WTC11 (cell line): ENCODE measurements at regions not wholly inside any gene's neighbourhood (a gene's known extent, or its start where the extent isn't known, plus 50 kb on each side); places are given as distances from the start of the nearest gene placed in this dataset.

ENCODE experiments used
- ATAC-seq: fragments of 200-7000 bp; cut with Tn5 transposase; 2 replicates; pipeline ENCODE4 v1.10.0; 2021; ENCODE audit warnings: mild to moderate bottlenecking, moderate library complexity
- CTCF ChIA-PET: fragments of 300-600 bp; sonication (Branson Sonifier 250); formaldehyde crosslinking; loops from one replicate; lab custom pipeline; 2021; ENCODE audit warnings: antibody characterized with exemption; lab: Charles Lee
- POLR2A ChIA-PET: fragments of 350-600 bp; sonication (Branson Sonifier 250); formaldehyde crosslinking; loops from one replicate; lab custom pipeline; 2021; ENCODE audit warnings: antibody characterized with exemption; lab: Charles Lee
- DNase-seq: peaks from one replicate; pipeline ENCODE4 v3.0.0; 2021; ENCODE audit warnings: low spot score
- H3K27ac Mint-ChIP-seq: 2 replicates; pipeline ENCODE4 v1.8.0; 2021; ENCODE audit warnings: mixed read lengths
- H3K27me3 Mint-ChIP-seq: 2 replicates; pipeline ENCODE4 v1.8.0; 2021; ENCODE audit warnings: low read depth, mild to moderate bottlenecking, moderate library complexity, mixed read lengths
- H3K36me3 Mint-ChIP-seq: 2 replicates; pipeline ENCODE4 v1.8.0; 2021; ENCODE audit warnings: mixed read lengths
- H3K4me1 Mint-ChIP-seq: 2 replicates; pipeline ENCODE4 v1.8.0; 2022; ENCODE audit warnings: mixed read lengths
- H3K4me3 Mint-ChIP-seq: 2 replicates; pipeline ENCODE4 v1.8.0; 2021; ENCODE audit warnings: mild to moderate bottlenecking, moderate library complexity, mixed read lengths
- H3K9me3 Mint-ChIP-seq: 2 replicates; pipeline ENCODE4 v1.8.0; 2021; ENCODE audit warnings: mixed read lengths
- AR ChIP-seq: fragments of 250-450 bp; sonication (Bioruptor Pico); IDR thresholded peaks from 2 replicates; pipeline ENCODE4 v1.9.0; 2021; ENCODE audit warnings: mild to moderate bottlenecking
- ARID4B ChIP-seq: sonication (generic); formaldehyde crosslinking; IDR thresholded peaks from 2 replicates; pipeline ENCODE4 v1.8.0; 2023; ENCODE audit warnings: missing genetic modification reagents, mild to moderate bottlenecking, borderline replicate concordance
- MAX ChIP-seq: sonication (generic); formaldehyde crosslinking; IDR thresholded peaks from 2 replicates; pipeline ENCODE4 v1.8.0; 2022; ENCODE audit warnings: mild to moderate bottlenecking, missing genetic modification reagents
- NFYB ChIP-seq: sonication (generic); formaldehyde crosslinking; conservative IDR thresholded peaks from 2 replicates; pipeline ENCODE4 v1.8.0; 2022; ENCODE audit warnings: low read depth, missing genetic modification reagents
- PRRX2 ChIP-seq: fragments of 250-450 bp; sonication (Bioruptor Pico); IDR thresholded peaks from 2 replicates; pipeline ENCODE4 v1.8.0; 2021; ENCODE audit warnings: mild to moderate bottlenecking
- SOX15 ChIP-seq: fragments of 250-450 bp; sonication (Bioruptor Pico); IDR thresholded peaks from 2 replicates; pipeline ENCODE4 v1.9.0; 2021; ENCODE audit warnings: mild to moderate bottlenecking
- TF ChIP-seq, protein P1 (sequence below): sonication (generic); formaldehyde crosslinking; IDR thresholded peaks from 2 replicates; pipeline ENCODE4 v1.8.1; 2022; ENCODE audit warnings: mild to moderate bottlenecking, moderate library complexity, missing genetic modification reagents
- TF ChIP-seq, protein P2 (sequence below): sonication (generic); formaldehyde crosslinking; IDR thresholded peaks from 2 replicates; pipeline ENCODE4 v1.8.1; 2023; ENCODE audit warnings: mild to moderate bottlenecking, missing genetic modification reagents, moderate library complexity
- TF ChIP-seq, protein P3 (sequence below): fragments of 250-450 bp; sonication (Bioruptor Pico); IDR thresholded peaks from 2 replicates; pipeline ENCODE4 v1.8.0; 2021; ENCODE audit warnings: mild to moderate bottlenecking

DNA sequence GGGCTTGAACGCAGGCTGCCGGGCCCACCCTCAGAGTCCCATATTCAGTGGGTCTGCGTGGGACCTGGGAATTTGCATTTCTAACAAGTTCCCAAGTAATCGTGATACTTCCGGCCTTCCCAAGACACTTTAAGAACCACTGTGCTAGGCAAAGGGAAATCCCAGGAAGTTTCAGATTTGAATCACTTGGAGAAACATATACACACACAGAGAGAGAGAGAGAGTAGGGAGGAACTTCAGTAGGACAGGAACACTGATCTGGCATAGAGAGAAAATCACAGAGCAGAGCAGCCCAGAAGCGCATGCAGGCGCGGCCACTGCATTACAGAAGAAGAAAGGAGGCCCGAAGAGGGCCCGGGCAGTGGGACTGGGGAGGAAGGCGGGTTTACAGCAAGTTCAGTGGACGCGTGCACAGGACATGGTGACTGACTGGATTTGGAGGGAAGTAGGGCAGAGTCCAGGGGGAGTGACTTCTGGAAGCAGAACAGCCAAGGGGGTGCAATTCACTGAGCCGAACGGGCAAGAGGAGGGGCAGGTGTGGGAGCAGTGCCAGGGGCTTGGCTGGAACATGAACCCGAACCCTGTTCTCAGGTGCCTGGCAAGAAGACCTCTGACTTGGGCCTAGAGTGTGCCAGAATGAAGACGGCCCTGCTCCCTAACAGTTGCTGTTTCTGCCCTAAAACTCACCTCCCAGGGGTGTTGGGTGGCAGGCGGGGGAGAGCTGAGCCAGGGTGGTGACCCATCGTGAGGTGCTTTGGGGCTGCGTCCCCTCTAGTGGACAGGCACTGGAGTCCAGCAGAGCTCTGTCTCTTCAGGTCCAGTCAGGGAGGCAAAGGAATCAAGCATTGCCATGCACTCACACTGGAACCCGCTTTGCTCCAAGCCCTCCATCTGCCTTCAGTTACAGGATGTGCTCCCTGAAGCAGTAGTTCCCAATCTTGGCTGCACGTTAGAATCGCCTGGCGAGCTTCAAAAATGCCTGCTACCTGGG lies 101.3 kb upstream of the HES1 start:
- Mint-ChIP-seq H3K27me3 (peaks cover 8% of the 10 kb centered on the region; the same call in 1 of the 2 replicates), H3K4me3 (no peak overlapping the region)
- CTCF ChIA-PET = no interaction called here

DNA sequence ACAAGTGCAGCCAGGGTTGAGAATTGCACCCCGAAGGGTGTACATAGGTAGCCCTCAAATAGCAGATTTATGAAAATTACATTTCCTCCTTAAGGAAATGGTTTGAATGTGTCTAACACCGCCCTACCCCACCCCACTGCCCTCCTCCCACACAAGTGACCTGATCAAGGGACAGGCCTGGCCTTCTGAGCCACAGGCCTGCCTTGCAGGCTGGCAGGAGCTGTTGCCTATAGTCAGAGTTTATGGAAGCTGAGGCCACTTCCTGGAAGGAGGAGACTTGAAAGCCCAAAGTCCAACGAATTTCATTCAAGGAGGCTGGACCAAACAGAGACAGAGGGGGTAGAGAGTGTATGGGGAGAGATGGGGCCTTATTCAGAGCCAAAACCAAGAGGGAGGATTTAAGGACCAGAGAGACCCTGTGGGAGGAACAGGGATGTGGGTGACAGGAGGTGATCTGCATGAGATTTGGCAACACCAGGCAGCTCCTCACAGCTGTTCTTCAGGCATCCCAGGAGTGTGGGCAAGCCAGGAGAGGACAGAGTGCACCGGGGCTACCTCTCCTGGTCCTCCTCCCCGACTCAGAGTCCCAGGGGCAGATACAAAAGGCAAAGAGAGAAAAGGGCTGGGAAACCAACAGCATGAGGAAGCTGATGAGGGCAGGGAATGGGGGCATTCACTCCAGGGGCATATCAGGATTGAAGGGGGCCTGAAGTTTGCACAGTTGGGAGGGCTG lies 100.4 kb upstream of the HES1 start:
- POLR2A ChIA-PET = no interaction called here
- H3K27ac Mint-ChIP-seq = no peak overlapping the region
- CTCF ChIA-PET = no interaction called here
- ATAC-seq = no peak
- peaks cover 29% of the 10 kb centered on the region for H3K4me1 Mint-ChIP-seq
- H3K36me3 Mint-ChIP-seq = no peaks in the 10 kb centered on the region
- no peak for DNase-seq
- H3K4me3 Mint-ChIP-seq = no peak overlapping the region
- H3K27me3 Mint-ChIP-seq = peaks cover 8% of the 10 kb centered on the region; the same call in 1 of the 2 replicates
- H3K9me3 Mint-ChIP-seq = no peaks in the 10 kb centered on the region
- TF ChIP-seq SOX15 (CRISPR knock-in tag) (no peak), PRRX2 (CRISPR knock-in tag) (no peak), AR (CRISPR knock-in tag) (no peak)
- TF ChIP-seq, protein P1, sequence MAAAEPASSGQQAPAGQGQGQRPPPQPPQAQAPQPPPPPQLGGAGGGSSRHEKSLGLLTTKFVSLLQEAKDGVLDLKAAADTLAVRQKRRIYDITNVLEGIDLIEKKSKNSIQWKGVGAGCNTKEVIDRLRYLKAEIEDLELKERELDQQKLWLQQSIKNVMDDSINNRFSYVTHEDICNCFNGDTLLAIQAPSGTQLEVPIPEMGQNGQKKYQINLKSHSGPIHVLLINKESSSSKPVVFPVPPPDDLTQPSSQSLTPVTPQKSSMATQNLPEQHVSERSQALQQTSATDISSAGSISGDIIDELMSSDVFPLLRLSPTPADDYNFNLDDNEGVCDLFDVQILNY (CRISPR knock-in tag) = no peak
- TF ChIP-seq, protein P2, sequence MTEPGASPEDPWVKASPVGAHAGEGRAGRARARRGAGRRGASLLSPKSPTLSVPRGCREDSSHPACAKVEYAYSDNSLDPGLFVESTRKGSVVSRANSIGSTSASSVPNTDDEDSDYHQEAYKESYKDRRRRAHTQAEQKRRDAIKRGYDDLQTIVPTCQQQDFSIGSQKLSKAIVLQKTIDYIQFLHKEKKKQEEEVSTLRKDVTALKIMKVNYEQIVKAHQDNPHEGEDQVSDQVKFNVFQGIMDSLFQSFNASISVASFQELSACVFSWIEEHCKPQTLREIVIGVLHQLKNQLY = no peak
- TF ChIP-seq, all 79 proteins: peak for 0

More for the DNA sequence above, 101.3 kb upstream of the HES1 start:
- ATAC-seq = no peak
- no peaks in the 10 kb centered on the region for H3K9me3 Mint-ChIP-seq
- TF ChIP-seq ARID4B = no peak
- TF ChIP-seq MAX (CRISPR knock-in tag) = no peak
- TF ChIP-seq, protein P3, sequence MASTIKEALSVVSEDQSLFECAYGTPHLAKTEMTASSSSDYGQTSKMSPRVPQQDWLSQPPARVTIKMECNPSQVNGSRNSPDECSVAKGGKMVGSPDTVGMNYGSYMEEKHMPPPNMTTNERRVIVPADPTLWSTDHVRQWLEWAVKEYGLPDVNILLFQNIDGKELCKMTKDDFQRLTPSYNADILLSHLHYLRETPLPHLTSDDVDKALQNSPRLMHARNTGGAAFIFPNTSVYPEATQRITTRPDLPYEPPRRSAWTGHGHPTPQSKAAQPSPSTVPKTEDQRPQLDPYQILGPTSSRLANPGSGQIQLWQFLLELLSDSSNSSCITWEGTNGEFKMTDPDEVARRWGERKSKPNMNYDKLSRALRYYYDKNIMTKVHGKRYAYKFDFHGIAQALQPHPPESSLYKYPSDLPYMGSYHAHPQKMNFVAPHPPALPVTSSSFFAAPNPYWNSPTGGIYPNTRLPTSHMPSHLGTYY (CRISPR knock-in tag) = no peak
- no peak for TF ChIP-seq NFYB
- H3K36me3 Mint-ChIP-seq = no peaks in the 10 kb centered on the region
- POLR2A ChIA-PET = no interaction called here
- no peak for DNase-seq
- no peak overlapping the region for H3K27ac Mint-ChIP-seq
- peaks cover 29% of the 10 kb centered on the region for H3K4me1 Mint-ChIP-seq
